ENCODE measurements at regions not wholly inside any gene's neighbourhood (a gene's known extent, or its start where the extent isn't known, plus 50 kb on each side); places are given as distances from the start of the nearest gene placed in this dataset.

GRCh38 chr21:45592208-45592619 lies 50.0 kb upstream of the SLC19A1 start:
- DNase-seq, result peak; percentile 82

DNA sequence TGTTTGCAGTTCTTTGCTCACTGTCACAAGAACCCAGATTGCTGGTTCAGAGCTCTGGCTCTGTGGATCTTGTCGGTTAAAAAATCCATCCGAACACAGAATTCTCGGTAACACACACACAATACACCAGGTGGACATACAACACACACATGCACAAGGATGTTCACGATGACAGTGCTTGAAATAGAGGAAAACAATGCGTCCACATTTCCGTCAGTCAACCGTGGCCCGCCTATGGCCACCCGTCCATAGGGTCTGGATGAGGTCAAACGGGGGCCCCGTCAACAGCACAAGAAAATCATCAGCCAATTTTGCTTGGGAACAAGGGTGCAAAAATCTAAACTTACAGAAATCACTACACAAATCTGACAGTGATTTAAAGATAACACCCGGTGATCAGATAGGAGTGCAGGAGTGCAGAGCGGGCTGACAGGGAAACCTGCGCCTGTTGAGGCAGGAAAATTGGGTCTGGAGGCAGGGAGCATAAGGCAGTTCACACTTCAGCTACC lies 50.4 kb upstream of the SLC19A1 start:
- no peak for DNase-seq

DNA sequence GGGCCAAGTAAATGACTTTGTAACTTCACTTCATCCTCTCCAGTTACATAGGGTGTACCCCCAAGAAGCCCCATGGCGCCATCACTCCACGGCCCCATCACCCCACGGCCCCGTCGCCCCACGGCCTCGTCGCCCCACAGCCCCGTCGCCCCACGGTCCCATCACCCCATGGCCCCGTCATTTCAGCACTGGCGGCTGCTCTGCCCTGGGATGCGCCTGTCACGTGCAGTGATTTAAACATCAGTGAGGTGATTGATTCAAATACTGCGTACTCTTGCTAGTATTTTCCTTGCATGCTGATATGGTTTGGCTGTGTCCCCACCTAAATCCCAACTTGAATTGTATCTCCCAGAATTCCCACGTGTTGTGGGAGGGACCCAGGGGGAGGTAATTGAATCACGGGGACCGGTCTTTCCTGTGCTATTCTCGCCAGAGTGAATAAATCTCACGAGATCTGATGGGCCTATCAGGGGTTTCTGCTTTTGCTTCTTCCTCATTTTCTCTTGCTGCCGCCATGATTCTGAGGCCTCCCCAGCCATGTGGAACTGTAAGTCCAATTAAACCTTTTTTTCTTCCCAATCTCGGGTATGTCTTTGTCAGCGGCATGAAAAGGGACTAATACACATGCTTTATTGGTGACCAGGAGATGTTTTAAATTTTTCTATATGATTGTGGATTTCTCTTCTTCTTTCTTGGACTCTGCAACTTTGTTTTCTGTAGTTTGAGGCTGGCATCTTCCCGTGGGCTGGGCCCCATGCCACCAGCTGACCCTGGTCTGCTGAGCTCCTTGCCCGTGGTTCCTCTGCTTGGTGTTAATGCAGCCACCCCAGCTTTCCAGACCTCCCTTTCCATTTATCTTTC lies 50.1 kb upstream of the PCBP3 start:
- no peak for DNase-seq
